ENCODE measurements at regions not wholly inside any gene's neighbourhood (a gene's known extent, or its start where the extent isn't known, plus 50 kb on each side); places are given as distances from the start of the nearest gene placed in this dataset.
A peak's percentile ranks its signal among the peaks of the same experiment; 100 is the strongest.

DNA sequence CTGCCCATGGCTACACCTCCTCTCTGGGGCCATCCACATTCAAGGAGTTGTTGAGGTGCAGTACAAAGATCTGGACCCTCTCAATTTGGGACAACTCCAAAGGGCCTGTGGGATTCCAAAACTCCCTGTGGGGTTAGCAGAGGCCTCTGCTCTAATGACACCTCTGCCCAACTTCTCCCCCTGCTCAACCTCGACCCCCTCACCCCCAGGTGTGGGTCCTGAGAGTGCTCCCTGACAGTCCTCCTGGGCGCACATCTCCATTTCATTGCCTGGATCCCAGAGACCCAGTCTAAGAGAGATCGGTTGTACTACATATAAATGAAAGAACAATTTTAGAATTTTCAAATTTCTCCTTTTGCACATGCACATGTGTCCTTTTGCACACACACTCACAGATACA is 73.0 kb upstream of the NKD1 start:
- no peaks in the 10 kb centered on the region for H4K20me1 ChIP-seq (ENCODE audit: insufficient read depth, low read depth, low read length)
- no peaks in the 10 kb centered on the region for H3K9me2 ChIP-seq (replicated peaks; ENCODE audit: insufficient read depth, low read length)
- no peak overlapping the region for H3K4me2 ChIP-seq (ENCODE audit: low read depth, low read length, poor library complexity, severe bottlenecking)
- no peak overlapping the region for H3K27ac ChIP-seq (ENCODE audit: low read length)
- H3K9me3 ChIP-seq (ENCODE audit: low read length) = no peaks in the 10 kb centered on the region
- H3K36me3 ChIP-seq (ENCODE audit: insufficient read depth, low read length) = no peaks in the 10 kb centered on the region
- no peak for DNase-seq
- H2AFZ ChIP-seq (ENCODE audit: low read length) = no peak overlapping the region
- H3K4me1 ChIP-seq (ENCODE audit: low read length) = no peaks in the 10 kb centered on the region
- H3K27me3 ChIP-seq (ENCODE audit: low read length) = no peaks in the 10 kb centered on the region
- no peak overlapping the region for H3K9ac ChIP-seq (ENCODE audit: low read length)
- H3K79me2 ChIP-seq (ENCODE audit: low read length) = no peaks in the 10 kb centered on the region
- H3K4me3 ChIP-seq (ENCODE audit: low read length) = no peak overlapping the region

DNA sequence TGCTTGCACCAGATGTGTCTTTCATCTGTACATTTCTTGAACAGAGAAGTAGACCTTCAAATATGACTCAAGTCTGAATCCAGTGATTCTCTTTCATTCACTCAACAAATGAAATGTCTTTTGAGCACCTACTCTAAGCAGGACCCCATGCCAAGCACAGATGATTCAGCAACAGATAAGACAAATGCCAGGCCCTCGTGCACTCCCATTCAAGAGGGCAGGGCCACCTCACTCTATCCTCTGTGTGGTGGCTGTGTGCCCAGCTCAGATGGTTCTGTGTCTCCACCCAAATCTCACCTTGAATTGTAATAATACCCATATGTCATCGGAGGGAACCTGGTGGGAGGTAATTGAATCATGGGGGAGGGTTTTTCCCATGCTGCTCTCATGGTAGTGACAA is 74.1 kb upstream of the NKD1 start:
- H3K27me3 ChIP-seq (ENCODE audit: low read length) = no peaks in the 10 kb centered on the region
- peak; percentile 22 for DNase-seq

DNA sequence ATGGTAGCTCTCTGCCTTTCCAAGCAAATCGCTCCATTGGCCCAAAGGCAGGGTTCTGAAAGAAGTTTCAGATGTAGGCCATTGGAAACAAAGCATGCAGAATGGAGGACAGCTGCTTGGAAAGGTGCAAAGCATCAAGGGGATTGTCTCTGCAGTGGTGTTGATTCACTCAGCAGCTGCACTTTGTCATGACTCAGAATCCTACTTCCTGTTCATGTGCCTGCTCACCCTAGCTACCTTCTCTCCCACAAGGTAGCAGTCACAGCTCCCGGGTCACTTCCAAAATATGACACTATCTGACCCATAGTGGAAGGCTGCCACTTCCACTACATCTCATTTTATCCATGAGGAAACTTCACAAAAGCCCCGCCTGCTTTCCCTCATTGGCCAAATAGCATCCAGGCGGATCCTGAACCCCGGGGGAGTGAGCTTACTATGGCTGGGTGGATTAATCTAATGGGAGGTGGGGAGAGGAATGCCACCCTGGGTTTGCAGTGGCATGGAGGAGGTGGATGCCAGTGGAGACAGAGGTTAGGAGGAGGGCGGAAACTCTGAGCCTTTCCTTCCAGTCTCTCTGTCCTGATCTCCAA is 74.7 kb upstream of the NKD1 start:
- DNase-seq = no peak
- Histone ChIP-seq H4K20me1 (ENCODE audit: insufficient read depth, low read depth, low read length) (no peaks in the 10 kb centered on the region), H3K27me3 (ENCODE audit: low read length) (no peaks in the 10 kb centered on the region), H3K9me3 (ENCODE audit: low read length) (no peaks in the 10 kb centered on the region), H3K36me3 (ENCODE audit: insufficient read depth, low read length) (no peaks in the 10 kb centered on the region), H3K9ac (ENCODE audit: low read length) (no peak overlapping the region), H3K4me3 (ENCODE audit: low read length) (no peak overlapping the region), H3K4me1 (ENCODE audit: low read length) (no peaks in the 10 kb centered on the region), H3K4me2 (ENCODE audit: low read depth, low read length, poor library complexity, severe bottlenecking) (no peak overlapping the region), H2AFZ (ENCODE audit: low read length) (no peak overlapping the region), H3K27ac (ENCODE audit: low read length) (no peak overlapping the region), H3K9me2 (replicated peaks; ENCODE audit: insufficient read depth, low read length) (no peaks in the 10 kb centered on the region), H3K79me2 (ENCODE audit: low read length) (no peaks in the 10 kb centered on the region)

More for the DNA sequence above, 74.1 kb upstream of the NKD1 start:
- no peak overlapping the region for H3K4me3 ChIP-seq (ENCODE audit: low read length)
- H3K4me2 ChIP-seq (ENCODE audit: low read depth, low read length, poor library complexity, severe bottlenecking) = no peak overlapping the region
- H3K9me2 ChIP-seq (replicated peaks; ENCODE audit: insufficient read depth, low read length) = no peaks in the 10 kb centered on the region
- no peak overlapping the region for H2AFZ ChIP-seq (ENCODE audit: low read length)
- no peak overlapping the region for H3K27ac ChIP-seq (ENCODE audit: low read length)
- no peaks in the 10 kb centered on the region for H4K20me1 ChIP-seq (ENCODE audit: insufficient read depth, low read depth, low read length)
- no peaks in the 10 kb centered on the region for H3K9me3 ChIP-seq (ENCODE audit: low read length)
- no peak overlapping the region for H3K9ac ChIP-seq (ENCODE audit: low read length)
- H3K36me3 ChIP-seq (ENCODE audit: insufficient read depth, low read length) = no peaks in the 10 kb centered on the region
- no peaks in the 10 kb centered on the region for H3K4me1 ChIP-seq (ENCODE audit: low read length)
- H3K79me2 ChIP-seq (ENCODE audit: low read length) = no peaks in the 10 kb centered on the region

DNA sequence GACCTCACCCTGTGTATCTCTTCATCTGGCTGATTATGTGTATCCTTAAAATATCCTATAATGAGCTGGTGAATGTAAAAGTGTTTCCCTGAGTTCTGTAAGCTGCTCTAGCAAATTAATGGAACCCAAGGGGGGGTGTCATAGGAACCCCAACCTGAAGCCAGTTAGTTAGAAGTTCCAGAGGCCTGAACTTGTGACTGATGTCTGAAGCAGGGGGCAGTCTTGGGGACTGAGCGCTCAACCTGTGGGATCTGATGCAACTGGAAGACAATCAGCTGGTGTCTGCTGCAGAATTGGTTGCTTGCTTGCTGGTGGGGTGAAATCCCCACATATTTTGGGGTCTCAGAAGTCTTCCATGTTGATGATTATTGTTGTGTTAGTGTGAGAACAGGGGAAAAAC is 75.7 kb upstream of the NKD1 start:
- Histone ChIP-seq H3K4me3 (ENCODE audit: low read length) (no peak overlapping the region), H3K27me3 (ENCODE audit: low read length) (no peaks in the 10 kb centered on the region), H3K4me1 (ENCODE audit: low read length) (no peaks in the 10 kb centered on the region), H4K20me1 (ENCODE audit: insufficient read depth, low read depth, low read length) (no peaks in the 10 kb centered on the region), H3K9me2 (replicated peaks; ENCODE audit: insufficient read depth, low read length) (no peaks in the 10 kb centered on the region), H3K4me2 (ENCODE audit: low read depth, low read length, poor library complexity, severe bottlenecking) (no peak overlapping the region), H3K36me3 (ENCODE audit: insufficient read depth, low read length) (no peaks in the 10 kb centered on the region), H2AFZ (ENCODE audit: low read length) (no peak overlapping the region), H3K27ac (ENCODE audit: low read length) (no peak overlapping the region), H3K9me3 (ENCODE audit: low read length) (no peaks in the 10 kb centered on the region), H3K79me2 (ENCODE audit: low read length) (no peaks in the 10 kb centered on the region), H3K9ac (ENCODE audit: low read length) (no peak overlapping the region)
- DNase-seq = no peak

DNA sequence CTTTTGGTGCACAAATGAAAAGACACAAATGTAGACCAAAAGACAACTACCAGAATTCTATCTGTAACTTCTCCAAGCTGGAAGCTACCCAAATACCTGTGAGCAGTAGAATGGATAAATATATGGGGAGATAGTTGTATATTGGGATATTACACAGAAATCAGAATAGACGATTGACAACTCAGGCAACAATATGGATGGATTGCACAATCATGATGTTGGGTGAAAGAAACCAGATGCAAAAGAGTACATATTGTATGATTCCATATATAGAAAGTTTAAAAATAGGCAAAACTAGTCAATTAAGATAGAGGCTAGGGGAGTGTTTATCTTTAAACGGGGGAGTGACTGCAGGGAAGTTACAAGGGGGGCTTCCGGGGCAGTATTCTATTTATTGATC is 77.5 kb upstream of the NKD1 start:
- Histone ChIP-seq H3K36me3 (ENCODE audit: insufficient read depth, low read length) (no peaks in the 10 kb centered on the region), H3K9ac (ENCODE audit: low read length) (no peak overlapping the region), H3K9me2 (replicated peaks; ENCODE audit: insufficient read depth, low read length) (no peaks in the 10 kb centered on the region), H3K27ac (ENCODE audit: low read length) (no peak overlapping the region), H3K79me2 (ENCODE audit: low read length) (no peaks in the 10 kb centered on the region), H3K4me3 (ENCODE audit: low read length) (no peak overlapping the region), H3K4me1 (ENCODE audit: low read length) (no peaks in the 10 kb centered on the region), H3K27me3 (ENCODE audit: low read length) (no peaks in the 10 kb centered on the region), H2AFZ (ENCODE audit: low read length) (no peak overlapping the region), H3K4me2 (ENCODE audit: low read depth, low read length, poor library complexity, severe bottlenecking) (no peak overlapping the region), H4K20me1 (ENCODE audit: insufficient read depth, low read depth, low read length) (no peaks in the 10 kb centered on the region), H3K9me3 (ENCODE audit: low read length) (no peaks in the 10 kb centered on the region)
- no peak for DNase-seq

DNA sequence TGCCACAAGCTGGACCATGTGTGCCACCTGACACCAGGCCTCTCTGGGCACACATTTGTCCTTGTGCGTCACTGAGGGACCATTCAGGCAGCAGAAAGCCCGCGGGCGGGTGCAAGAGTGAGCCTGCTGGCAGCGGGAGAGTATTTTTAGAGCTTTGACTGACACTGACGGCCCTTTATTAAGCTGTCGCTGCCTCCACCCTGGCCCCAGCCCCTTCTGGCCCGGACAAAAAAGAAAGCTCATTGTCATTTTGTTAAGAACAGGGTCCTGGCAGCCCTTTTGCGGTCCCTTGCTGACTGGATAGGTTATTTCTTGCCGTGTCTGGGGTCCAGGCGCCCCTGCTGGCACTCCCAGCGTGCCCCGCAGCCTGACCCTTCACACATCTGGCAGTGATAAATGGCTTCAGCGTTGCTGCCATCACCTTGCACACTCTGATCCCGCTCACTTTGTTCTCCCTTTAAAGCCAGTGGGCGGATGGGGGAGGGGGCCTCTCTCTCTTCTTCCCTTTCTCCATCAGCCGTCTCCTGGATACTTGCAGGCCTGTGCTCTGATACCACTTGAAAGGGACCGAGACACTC is 78.4 kb upstream of the NKD1 start:
- Histone ChIP-seq H3K4me2 (ENCODE audit: low read depth, low read length, poor library complexity, severe bottlenecking) (no peak overlapping the region), H3K9ac (ENCODE audit: low read length) (no peak overlapping the region)

DNA sequence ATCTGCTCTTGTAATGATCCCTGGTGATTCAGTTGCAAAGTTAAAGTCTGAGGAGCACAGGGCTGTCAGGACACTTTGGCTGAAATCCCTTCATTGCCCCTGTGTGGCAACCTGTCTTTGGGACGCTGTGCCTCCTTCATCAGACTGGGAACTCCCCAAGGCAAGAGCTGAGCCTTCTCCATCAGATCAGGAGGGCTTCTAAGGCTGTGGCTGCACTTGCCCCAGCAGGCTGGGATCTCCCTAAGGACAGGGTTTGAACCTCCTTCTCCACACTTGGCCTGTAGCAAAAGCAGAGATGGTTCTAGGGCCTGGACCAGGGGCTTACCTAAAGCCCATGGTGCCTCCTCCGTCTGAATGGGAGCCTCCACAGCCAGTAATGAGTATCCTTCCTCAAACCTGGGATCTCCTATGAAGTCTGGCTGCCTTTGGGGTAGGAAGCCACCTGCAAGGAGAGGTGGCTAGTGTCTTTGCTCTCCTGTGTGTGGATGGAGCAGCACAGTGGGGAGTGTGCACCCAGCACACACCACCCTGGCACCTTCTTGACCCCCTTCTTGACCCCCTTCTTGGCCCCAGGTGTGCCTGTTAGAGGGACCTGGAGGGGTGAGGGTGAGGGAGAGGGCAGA is 79.0 kb upstream of the NKD1 start:
- Histone ChIP-seq H3K27ac (ENCODE audit: low read length) (no peak overlapping the region), H3K9me3 (ENCODE audit: low read length) (no peaks in the 10 kb centered on the region), H3K79me2 (ENCODE audit: low read length) (no peaks in the 10 kb centered on the region), H2AFZ (ENCODE audit: low read length) (no peak overlapping the region), H3K9me2 (replicated peaks; ENCODE audit: insufficient read depth, low read length) (no peaks in the 10 kb centered on the region), H3K4me2 (ENCODE audit: low read depth, low read length, poor library complexity, severe bottlenecking) (no peak overlapping the region), H3K4me3 (ENCODE audit: low read length) (no peak overlapping the region), H3K27me3 (ENCODE audit: low read length) (no peaks in the 10 kb centered on the region), H3K36me3 (ENCODE audit: insufficient read depth, low read length) (no peaks in the 10 kb centered on the region), H4K20me1 (ENCODE audit: insufficient read depth, low read depth, low read length) (no peaks in the 10 kb centered on the region), H3K9ac (ENCODE audit: low read length) (no peak overlapping the region), H3K4me1 (ENCODE audit: low read length) (no peaks in the 10 kb centered on the region)
- no peak for DNase-seq

More for the DNA sequence above, 78.4 kb upstream of the NKD1 start:
- Histone ChIP-seq H3K4me1 (ENCODE audit: low read length) (no peaks in the 10 kb centered on the region), H3K36me3 (ENCODE audit: insufficient read depth, low read length) (no peaks in the 10 kb centered on the region), H4K20me1 (ENCODE audit: insufficient read depth, low read depth, low read length) (no peaks in the 10 kb centered on the region), H3K27ac (ENCODE audit: low read length) (no peak overlapping the region), H3K4me3 (ENCODE audit: low read length) (no peak overlapping the region), H3K9me3 (ENCODE audit: low read length) (no peaks in the 10 kb centered on the region), H2AFZ (ENCODE audit: low read length) (no peak overlapping the region), H3K27me3 (ENCODE audit: low read length) (no peaks in the 10 kb centered on the region), H3K9me2 (replicated peaks; ENCODE audit: insufficient read depth, low read length) (no peaks in the 10 kb centered on the region), H3K79me2 (ENCODE audit: low read length) (no peaks in the 10 kb centered on the region)
- DNase-seq = no peak

DNA sequence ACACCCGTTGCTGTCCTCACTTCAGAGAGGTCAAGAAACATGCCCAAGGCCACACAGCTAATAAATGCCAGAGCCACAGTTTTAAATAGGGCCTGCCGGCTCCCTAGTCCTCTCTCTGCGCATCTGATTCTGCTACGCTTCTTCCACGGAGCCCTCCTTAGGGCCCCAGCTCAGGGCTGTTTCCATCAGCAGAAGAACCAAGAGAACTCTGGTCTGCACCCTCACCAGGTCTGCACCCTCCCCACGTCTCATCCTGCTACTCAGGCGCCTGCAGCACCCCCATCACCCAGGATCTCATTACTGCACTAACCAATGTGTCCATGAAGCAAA is 79.5 kb upstream of the NKD1 start:
- no peak overlapping the region for H3K27ac ChIP-seq (ENCODE audit: low read length)
- no peaks in the 10 kb centered on the region for H3K9me2 ChIP-seq (replicated peaks; ENCODE audit: insufficient read depth, low read length)
- no peaks in the 10 kb centered on the region for H3K36me3 ChIP-seq (ENCODE audit: insufficient read depth, low read length)
- no peaks in the 10 kb centered on the region for H3K4me1 ChIP-seq (ENCODE audit: low read length)
- no peaks in the 10 kb centered on the region for H3K79me2 ChIP-seq (ENCODE audit: low read length)
- H3K27me3 ChIP-seq (ENCODE audit: low read length) = no peaks in the 10 kb centered on the region
- no peaks in the 10 kb centered on the region for H3K9me3 ChIP-seq (ENCODE audit: low read length)
- no peak for DNase-seq
- H4K20me1 ChIP-seq (ENCODE audit: insufficient read depth, low read depth, low read length) = no peaks in the 10 kb centered on the region
- no peak overlapping the region for H2AFZ ChIP-seq (ENCODE audit: low read length)
- no peak overlapping the region for H3K9ac ChIP-seq (ENCODE audit: low read length)
- H3K4me3 ChIP-seq (ENCODE audit: low read length) = no peak overlapping the region
- no peak overlapping the region for H3K4me2 ChIP-seq (ENCODE audit: low read depth, low read length, poor library complexity, severe bottlenecking)

Measured in Karpas-422 (cell line).